ENCODE measurements at regions not wholly inside any gene's neighbourhood (a gene's known extent, or its start where the extent isn't known, plus 50 kb on each side); places are given as distances from the start of the nearest gene placed in this dataset.

DNA sequence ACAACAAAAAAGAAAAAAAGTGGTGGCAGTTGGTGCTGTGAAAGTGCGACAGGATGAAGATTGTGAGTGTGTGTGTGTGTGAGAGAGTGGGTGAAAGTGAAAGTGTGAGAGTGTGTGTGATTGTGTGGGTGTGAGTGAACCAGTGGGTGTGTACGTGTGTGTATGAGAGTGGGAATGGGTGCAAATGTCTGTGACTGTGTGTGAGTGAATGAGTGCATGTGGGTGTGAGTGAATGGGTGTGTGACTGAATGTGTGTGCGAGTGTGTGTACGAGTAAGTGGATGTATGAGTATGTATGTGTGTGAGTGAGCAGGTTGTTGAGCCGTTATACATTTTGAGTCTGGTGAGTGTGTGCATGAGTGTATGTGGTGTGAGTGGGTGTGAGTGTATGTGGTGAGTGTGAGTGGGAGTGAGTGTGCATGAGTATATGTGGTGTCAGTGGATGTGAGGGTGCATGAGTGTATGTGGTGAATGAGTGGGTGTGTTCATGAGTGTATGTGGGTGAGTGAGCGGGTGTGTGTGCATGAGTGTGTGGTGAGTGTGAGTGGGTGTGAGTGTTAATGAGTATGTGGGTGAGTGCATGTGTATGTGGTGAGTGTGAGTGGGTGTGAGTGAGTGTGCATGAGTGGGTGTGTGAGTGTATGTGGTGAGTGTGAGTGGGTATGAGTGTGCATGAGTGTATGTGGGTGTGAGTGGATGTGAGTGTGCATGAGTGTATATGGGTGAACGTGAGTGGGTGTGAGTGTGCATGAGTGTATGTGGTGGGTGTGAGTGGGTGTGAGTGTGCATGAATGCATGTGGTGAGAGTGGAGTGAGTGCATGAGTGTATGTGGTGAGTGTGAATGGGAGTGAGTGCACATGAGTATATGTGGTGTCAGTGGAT lies 69.3 kb upstream of the HPCAL1 start:
- TF ChIP-seq, protein P1, sequence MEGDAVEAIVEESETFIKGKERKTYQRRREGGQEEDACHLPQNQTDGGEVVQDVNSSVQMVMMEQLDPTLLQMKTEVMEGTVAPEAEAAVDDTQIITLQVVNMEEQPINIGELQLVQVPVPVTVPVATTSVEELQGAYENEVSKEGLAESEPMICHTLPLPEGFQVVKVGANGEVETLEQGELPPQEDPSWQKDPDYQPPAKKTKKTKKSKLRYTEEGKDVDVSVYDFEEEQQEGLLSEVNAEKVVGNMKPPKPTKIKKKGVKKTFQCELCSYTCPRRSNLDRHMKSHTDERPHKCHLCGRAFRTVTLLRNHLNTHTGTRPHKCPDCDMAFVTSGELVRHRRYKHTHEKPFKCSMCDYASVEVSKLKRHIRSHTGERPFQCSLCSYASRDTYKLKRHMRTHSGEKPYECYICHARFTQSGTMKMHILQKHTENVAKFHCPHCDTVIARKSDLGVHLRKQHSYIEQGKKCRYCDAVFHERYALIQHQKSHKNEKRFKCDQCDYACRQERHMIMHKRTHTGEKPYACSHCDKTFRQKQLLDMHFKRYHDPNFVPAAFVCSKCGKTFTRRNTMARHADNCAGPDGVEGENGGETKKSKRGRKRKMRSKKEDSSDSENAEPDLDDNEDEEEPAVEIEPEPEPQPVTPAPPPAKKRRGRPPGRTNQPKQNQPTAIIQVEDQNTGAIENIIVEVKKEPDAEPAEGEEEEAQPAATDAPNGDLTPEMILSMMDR (IDR thresholded peaks at IDR 0.05 in 2 of 3, conservative IDR thresholded peaks at IDR 0.05 in 1 of 3; ENCODE audit: borderline replicate concordance in 1 of 3, insufficient read depth in 1 of 3, low read depth in 2 of 3, low read length in 2 of 3): no peak
- TF ChIP-seq, protein P2, sequence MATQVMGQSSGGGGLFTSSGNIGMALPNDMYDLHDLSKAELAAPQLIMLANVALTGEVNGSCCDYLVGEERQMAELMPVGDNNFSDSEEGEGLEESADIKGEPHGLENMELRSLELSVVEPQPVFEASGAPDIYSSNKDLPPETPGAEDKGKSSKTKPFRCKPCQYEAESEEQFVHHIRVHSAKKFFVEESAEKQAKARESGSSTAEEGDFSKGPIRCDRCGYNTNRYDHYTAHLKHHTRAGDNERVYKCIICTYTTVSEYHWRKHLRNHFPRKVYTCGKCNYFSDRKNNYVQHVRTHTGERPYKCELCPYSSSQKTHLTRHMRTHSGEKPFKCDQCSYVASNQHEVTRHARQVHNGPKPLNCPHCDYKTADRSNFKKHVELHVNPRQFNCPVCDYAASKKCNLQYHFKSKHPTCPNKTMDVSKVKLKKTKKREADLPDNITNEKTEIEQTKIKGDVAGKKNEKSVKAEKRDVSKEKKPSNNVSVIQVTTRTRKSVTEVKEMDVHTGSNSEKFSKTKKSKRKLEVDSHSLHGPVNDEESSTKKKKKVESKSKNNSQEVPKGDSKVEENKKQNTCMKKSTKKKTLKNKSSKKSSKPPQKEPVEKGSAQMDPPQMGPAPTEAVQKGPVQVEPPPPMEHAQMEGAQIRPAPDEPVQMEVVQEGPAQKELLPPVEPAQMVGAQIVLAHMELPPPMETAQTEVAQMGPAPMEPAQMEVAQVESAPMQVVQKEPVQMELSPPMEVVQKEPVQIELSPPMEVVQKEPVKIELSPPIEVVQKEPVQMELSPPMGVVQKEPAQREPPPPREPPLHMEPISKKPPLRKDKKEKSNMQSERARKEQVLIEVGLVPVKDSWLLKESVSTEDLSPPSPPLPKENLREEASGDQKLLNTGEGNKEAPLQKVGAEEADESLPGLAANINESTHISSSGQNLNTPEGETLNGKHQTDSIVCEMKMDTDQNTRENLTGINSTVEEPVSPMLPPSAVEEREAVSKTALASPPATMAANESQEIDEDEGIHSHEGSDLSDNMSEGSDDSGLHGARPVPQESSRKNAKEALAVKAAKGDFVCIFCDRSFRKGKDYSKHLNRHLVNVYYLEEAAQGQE (IDR thresholded peaks at IDR 0.05; ENCODE audit: low read depth): no peak
- TF ChIP-seq POLR2A (IDR thresholded peaks at IDR 0.05; ENCODE audit: borderline replicate concordance, extremely low read depth, insufficient read depth, insufficient read length): no peak
- TF ChIP-seq SP1 (IDR thresholded peaks at IDR 0.05; ENCODE audit: low read depth): no peak
- no peak for TF ChIP-seq EZH2phosphoT487 (IDR thresholded peaks at IDR 0.05; ENCODE audit: borderline replicate concordance)
- TF ChIP-seq EZH2 (IDR thresholded peaks at IDR 0.05): no peak
- no peak for TF ChIP-seq RAD21 (IDR thresholded peaks at IDR 0.05; ENCODE audit: low read depth)
- TF ChIP-seq ZNF274 (IDR thresholded peaks at IDR 0.05; ENCODE audit: low read depth, low read length): no peak
- no peak for TF ChIP-seq EGR1 (IDR thresholded peaks at IDR 0.05; ENCODE audit: low read depth)
- no peak for TF ChIP-seq ELF1 (IDR thresholded peaks at IDR 0.05; ENCODE audit: borderline replicate concordance, low read depth)
- TF ChIP-seq POLR2AphosphoS5 (IDR thresholded peaks at IDR 0.05; ENCODE audit: low read depth, low read length): no peak
- no peak for TF ChIP-seq SIN3A (IDR thresholded peaks at IDR 0.05; ENCODE audit: low read depth)
- TF ChIP-seq, protein P3, sequence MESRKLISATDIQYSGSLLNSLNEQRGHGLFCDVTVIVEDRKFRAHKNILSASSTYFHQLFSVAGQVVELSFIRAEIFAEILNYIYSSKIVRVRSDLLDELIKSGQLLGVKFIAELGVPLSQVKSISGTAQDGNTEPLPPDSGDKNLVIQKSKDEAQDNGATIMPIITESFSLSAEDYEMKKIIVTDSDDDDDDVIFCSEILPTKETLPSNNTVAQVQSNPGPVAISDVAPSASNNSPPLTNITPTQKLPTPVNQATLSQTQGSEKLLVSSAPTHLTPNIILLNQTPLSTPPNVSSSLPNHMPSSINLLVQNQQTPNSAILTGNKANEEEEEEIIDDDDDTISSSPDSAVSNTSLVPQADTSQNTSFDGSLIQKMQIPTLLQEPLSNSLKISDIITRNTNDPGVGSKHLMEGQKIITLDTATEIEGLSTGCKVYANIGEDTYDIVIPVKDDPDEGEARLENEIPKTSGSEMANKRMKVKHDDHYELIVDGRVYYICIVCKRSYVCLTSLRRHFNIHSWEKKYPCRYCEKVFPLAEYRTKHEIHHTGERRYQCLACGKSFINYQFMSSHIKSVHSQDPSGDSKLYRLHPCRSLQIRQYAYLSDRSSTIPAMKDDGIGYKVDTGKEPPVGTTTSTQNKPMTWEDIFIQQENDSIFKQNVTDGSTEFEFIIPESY (IDR thresholded peaks at IDR 0.05; ENCODE audit: extremely low read depth, insufficient replicate concordance, low read length): no peak
